Fibroblast of the aortic adventitia (primary cell): ENCODE measurements at regions not wholly inside any gene's neighbourhood (a gene's known extent, or its start where the extent isn't known, plus 50 kb on each side); places are given as distances from the start of the nearest gene placed in this dataset.
"Not testable (repeated sequence)": the region's sequence is repeated elsewhere in the genome, so short reads cannot be mapped to it uniquely, and the experiment has no call there.

Experiments
- DNase-seq: peaks from one replicate; pipeline ENCODE4 v3.0.0-alpha.2; 2010; ENCODE audit warnings: low read depth
- H3K4me3 ChIP-seq: 2 replicates; pipeline ENCODE4 v1.5.1; 2011; ENCODE audit warnings: low read depth, mild to moderate bottlenecking, control low read depth, low read length, moderate library complexity
- TF ChIP-seq, protein P1 (sequence below): IDR thresholded peaks from 2 replicates; pipeline ENCODE4 v1.5.1; 2011; ENCODE audit warnings: mild to moderate bottlenecking, low read length, control low read depth, inconsistent platforms; ENCODE audit not compliant: insufficient read depth

DNA sequence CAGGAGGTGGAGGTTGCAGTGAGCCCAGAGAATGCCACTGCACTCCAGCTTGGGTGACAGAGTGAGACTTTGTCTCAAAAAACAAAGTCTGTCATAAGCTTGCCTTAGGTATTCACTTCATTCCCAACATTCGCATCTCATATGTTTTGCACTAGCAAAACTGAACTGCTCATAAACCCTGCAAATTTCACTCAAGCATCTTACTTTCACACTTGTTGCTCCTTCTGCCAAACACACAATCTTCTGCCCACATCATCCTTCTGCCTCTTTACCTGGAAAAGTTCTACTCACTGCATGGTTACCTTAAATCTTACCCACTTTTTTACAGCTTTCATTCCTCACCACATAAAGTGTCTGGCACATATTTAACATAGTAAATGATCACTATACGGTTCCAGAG, 152.5 kb downstream of the USP22 start:
- no peak overlapping the region for H3K4me3 ChIP-seq
- no peak for DNase-seq
- TF ChIP-seq, protein P1, sequence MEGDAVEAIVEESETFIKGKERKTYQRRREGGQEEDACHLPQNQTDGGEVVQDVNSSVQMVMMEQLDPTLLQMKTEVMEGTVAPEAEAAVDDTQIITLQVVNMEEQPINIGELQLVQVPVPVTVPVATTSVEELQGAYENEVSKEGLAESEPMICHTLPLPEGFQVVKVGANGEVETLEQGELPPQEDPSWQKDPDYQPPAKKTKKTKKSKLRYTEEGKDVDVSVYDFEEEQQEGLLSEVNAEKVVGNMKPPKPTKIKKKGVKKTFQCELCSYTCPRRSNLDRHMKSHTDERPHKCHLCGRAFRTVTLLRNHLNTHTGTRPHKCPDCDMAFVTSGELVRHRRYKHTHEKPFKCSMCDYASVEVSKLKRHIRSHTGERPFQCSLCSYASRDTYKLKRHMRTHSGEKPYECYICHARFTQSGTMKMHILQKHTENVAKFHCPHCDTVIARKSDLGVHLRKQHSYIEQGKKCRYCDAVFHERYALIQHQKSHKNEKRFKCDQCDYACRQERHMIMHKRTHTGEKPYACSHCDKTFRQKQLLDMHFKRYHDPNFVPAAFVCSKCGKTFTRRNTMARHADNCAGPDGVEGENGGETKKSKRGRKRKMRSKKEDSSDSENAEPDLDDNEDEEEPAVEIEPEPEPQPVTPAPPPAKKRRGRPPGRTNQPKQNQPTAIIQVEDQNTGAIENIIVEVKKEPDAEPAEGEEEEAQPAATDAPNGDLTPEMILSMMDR: no peak

DNA sequence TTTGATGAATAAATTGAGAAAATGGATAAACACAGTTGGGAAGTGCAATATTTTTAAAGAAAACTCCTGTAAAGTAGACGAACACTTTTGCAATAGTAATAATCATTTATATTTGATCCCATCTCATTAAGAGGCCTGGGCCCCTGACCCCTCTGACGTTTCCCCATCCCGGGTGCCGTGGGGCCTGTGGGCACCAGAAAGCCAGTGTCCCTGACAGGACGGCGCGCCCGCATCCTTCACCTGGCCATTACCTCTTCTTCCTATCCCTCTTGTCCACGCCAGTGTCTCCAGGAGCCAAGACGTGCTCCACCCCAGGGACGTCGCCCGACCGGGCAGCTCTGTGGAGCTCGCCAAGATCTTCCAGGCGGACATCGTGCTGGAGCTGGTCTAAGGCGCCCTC, 147.4 kb downstream of the USP22 start:
- H3K4me3 ChIP-seq: not testable (repeated sequence)

DNA sequence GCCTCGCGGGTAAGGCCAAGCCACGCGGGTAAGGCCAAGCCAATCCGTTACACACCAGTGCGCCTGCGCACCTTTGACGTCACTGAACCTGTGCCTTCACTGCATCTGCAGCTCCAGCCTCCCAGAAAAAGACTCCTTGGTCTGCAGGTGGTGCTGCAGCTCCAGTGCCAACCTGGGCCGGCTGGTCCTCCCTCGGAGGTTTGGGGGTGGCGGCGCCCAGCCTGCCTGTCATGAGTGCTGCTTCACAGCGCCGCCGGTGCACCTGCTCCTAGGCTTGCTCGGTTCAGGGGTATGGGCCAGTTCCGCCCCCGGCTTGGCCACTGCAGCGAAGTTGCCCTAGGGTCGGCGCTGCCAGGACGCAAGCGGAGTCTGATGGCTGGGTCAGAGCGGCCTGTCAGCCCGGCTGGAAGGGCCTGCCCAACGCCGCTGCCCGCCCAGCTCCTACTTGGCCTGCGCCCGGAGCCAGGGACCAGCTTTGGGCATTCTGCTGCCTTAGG, 146.6 kb downstream of the USP22 start:
- peak; percentile 23 for DNase-seq
- TF ChIP-seq, protein P1: peak; percentile 13

More for the DNA sequence above, 147.4 kb downstream of the USP22 start:
- DNase-seq: not testable (repeated sequence)

DNA sequence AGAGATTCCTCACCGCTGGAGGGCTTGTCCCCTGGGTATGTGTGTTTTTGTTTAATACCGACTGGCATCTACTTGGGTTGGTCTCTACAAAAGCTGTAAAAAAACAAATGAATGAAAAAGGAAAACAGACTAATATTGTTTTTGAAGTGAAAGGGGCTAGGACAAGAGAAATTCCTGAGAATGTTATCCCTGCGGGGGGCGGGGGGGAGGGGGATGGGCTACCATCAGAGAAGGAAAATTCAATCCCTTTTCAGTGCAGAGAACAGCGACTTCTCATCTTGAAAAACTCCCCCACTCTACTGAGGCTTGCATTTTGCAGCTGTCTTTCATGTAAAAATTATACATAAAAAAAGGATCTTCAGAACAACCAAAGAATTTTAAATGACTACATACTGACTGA, 144.1 kb downstream of the USP22 start:
- DNase-seq, H3K4me3 ChIP-seq: not testable (repeated sequence)

More for the DNA sequence above, 146.6 kb downstream of the USP22 start:
- no peak overlapping the region for H3K4me3 ChIP-seq

DNA sequence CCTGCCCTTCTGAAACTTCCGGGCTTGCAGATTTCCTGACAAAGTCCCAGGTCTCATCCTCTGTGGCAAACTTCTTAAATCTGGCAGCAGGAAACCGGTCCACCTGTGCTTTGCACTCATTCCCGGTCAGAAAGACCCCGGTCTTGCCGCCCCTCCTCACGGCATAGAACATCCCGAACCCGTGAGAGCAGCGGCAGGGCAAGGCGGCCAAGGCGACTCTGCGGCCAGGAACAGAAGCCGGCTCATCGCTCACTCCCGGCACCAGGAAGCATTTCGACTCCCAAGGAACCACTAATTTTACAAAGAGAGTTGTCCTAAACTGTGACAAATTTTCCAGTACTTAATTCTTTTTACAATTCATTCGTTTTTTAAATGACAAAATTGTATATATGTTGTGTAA, 140.3 kb downstream of the USP22 start:
- not testable (repeated sequence) for DNase-seq, H3K4me3 ChIP-seq

DNA sequence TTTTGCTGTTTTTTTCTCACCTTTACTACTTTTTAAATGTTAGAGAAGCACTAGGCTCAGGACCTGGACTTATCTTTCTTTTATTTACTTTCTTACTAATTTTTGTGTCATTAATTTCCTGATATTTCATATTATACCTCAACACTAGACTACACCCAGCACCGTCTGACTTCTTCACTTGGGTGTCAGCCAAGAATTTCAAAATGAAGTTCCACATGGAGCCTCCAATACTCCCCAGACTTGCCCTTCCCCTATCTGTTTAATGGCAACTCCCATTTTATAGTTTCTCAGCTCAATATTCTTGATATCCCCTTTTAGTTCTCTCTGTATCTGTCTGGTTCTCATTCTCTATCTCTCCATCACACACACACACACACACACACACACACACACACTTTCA, 139.3 kb downstream of the USP22 start:
- not testable (repeated sequence) for H3K4me3 ChIP-seq, DNase-seq

DNA sequence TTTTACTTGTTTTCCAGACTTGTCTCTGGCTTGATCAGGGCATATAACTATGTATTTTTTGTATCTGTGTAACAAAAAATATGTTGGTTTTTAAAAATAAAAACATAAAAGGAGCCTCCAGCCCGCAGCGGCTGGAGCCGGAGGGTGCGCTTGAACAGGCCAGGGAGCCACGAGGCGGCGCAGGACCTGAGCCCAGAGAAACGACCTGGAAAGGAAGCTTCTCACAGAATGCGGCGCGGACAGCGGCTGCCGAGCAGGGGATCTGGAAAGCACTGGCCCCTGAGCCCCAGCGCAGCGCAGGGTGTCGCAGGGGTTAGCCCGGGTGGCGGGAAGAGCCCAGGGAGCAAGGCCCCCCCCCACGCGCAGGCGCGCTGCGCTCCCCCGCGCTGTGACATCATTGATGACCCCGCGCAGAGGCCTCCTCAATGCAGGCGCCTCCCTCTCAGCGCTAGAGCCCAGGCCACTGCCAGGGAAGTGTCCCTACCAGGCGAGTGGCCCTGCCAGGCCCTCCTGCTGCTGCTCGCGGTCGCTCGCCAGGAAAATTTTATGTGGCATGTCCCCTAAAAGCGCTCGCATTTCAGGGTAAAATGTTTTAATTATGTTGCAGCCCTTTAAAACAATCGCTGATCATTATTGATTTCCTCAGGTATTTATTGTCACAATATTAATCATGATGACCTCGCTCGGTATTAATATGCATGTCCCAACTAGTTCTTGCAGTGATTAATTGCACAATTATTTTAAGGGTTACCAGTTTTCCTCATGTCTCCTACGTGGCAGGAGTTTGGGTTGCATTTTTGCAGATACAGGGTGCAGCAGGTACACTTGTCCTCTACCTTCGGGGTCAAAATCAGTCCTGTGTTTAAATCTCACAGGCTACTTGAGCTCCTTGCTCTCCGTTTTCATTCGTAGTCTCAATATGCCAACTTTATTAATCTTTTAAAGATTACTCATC, 134.2 kb downstream of the USP22 start:
- peak overlapping the region; percentile 67 for H3K4me3 ChIP-seq
- TF ChIP-seq, protein P1: peak; percentile 79
- peak; percentile 69 for DNase-seq

DNA sequence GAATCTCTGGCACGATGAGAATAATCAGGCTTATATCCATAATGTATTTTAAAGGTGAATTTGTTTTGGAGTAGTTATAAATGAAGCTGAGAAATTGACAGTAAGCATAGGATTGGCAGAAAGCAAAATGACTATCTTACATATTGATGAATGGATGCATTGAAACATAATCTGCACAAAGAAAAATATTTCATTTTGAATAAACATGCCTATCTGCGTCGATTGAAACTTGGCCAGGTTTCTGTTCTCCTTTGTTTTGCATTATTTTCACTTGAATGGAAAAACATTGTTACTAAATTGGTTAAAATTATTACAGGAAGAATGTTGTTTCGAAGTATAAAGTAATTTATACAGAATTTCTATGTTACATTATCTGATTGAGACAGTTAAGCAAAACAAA, 128.2 kb downstream of the USP22 start:
- H3K4me3 ChIP-seq: no peak overlapping the region
- TF ChIP-seq, protein P1: no peak
- peak; percentile 25 for DNase-seq

DNA sequence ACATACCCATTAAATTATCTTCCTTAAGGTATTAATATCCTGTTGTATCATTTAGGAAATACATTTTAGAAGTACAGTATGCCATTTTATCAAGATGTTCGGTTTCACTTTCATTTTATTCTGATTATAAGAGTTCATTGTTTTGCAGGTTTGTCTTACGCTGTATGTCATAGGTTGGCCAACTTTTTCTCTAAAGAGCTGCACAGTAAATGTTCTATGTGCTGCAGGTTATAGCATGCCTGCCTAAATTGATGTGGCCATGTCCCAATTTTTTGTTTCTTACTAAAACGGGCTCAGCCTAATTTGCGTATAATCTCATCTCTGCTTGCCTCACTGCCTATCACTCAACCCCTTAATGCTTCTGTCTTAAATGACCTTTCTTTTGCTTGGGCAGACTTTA, 126.4 kb downstream of the USP22 start:
- DNase-seq: no peak
- no peak overlapping the region for H3K4me3 ChIP-seq
- TF ChIP-seq, protein P1: no peak

DNA sequence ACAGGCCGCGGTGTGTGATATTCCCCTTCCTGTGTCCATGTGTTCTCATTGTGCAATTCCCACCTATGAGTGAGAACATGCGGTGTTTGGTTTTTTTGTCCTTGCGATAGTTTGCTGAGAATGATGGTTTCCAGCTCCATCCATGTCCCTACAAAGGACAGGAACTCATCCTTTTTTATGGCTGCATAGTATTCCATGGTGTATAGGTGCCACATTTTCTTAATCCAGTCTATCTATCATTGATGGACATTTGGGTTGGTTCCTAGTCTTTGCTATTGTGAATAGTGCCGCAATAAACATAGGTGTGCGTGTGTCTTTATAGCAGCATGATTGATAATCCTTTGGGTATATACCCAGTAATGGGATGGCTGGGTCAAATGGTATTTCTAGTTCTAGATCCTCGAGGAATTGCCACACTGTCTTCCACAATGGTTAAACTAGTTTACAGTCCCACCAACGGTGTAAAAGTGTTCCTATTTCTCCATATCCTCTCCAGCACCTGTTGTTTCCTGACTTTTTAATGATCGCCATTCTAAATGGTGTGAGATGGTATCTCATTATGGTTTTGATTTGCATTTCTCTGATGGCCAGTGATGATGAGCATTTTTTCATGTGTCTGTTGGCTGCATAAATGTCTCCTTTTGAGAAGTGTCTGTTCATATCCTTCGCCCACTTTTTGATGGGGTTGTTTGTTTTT, 125.1 kb downstream of the USP22 start:
- not testable (repeated sequence) for H3K4me3 ChIP-seq, DNase-seq
